Left lung (tissue), 4 donors: ENCODE measurements at regions not wholly inside any gene's neighbourhood (a gene's known extent, or its start where the extent isn't known, plus 50 kb on each side); places are given as distances from the start of the nearest gene placed in this dataset.

Source experiments
- ATAC-seq: fragments of 200-7000 bp; cut with Tn5 transposase; one replicate; pipeline ENCODE4 v1.9.1; 2020; ENCODE audit warnings: moderate library complexity
- DNase-seq, 4 donors: peaks; one replicate each; pipeline ENCODE4 v3.0.0-alpha.2; 2013 to 2020
- H3K27ac ChIP-seq, 2 donors: fragments of 200-600 bp; sonication (generic) in 1 of 2; one replicate each; pipeline versions ENCODE4 v1.5.0 to v1.8.0; 2020 to 2021
- H3K27me3 ChIP-seq, 2 donors: fragments of 200-600 bp; sonication (generic) in 1 of 2; one replicate each; pipeline versions ENCODE4 v1.5.0 to v1.8.0; 2020 to 2021
- H3K36me3 ChIP-seq, 2 donors: fragments of 200-600 bp; sonication (generic) in 1 of 2; one replicate each; pipeline versions ENCODE4 v1.5.0 to v1.8.0; 2020 to 2021
- H3K4me1 ChIP-seq, 2 donors: fragments of 200-600 bp; one replicate each; pipeline ENCODE4 v1.8.0; 2021
- H3K4me3 ChIP-seq, 2 donors: fragments of 200-600 bp; sonication (generic) in 1 of 2; one replicate each; pipeline versions ENCODE4 v1.5.0 to v1.8.0; 2020 to 2021; ENCODE audit warnings: mild to moderate bottlenecking in 1 of 2
- H3K9me3 ChIP-seq, 2 donors: fragments of 200-600 bp; sonication (generic) in 1 of 2; one replicate each; pipeline versions ENCODE4 v1.5.0 to v1.8.0; 2020 to 2021
- CTCF ChIP-seq, 2 donors: fragments of 200-600 bp; sonication (generic) in 1 of 2; IDR thresholded peaks; one replicate each; pipeline versions ENCODE4 v1.5.0 to v1.8.0; 2021; ENCODE audit warnings: antibody characterized with exemption in 2 of 2
- intact Hi-C, 2 donors: fragments of 100-400 bp; cut with DNase I; formaldehyde crosslinking; loops; one replicate each; pipeline versions ENCODE4 v1.11.2 to v1.14.2; 2022
- donor health status: DM: no; HTN: yes; CAD: no.
- donor health status: DM: no; HTN: no; CAD: no.

DNA sequence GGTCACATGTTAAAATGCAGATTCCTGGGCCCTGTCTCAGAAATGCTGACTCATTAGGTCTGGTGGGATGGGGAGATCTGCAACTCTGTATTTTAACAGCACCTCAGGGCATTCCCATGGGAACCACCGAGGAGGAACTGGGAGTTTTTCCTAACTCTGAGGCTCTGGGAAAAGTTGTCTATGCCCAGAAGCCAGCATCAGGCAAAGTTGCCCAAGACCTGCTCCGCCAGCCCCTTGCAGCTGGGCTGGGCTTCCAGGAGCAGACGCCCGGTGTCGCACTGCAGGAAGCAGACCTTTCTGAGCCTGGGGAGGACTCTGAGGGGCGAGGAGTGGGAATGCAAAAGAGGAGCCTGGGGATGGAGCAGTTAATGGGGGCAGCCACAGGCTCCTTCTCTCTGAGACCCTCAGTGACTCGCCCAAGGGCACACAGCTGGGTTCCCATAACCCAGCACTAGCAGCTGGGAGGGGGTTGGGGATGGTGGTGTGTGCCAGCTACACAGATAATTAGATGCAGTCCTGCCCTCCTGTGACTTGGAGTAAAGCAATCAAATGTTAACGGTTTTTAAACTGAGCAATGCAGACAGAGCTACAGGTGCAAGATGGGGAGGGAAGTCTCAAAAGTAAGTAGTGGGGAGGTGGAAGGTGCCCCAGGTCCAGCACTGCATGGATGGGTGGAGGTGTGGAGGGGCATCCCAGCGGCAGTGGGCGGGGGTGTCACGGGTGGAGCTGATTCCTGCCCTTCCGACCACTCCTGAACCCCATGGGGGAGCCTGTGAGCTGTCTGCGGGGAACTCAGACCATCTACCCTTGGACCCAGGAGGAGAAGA, 100.4 kb downstream of the LSM3 start:
- DNase-seq (no peak), ATAC-seq (no peak)
- intact Hi-C loops, result no loop called here
- Histone ChIP-seq H3K4me3 (no peak overlapping the region), H3K9me3 (no peaks in the 10 kb centered on the region), H3K36me3 (no peaks in the 10 kb centered on the region), H3K4me1 (no peaks in the 10 kb centered on the region), H3K27ac (no peak overlapping the region), H3K27me3 (peaks cover 0 to 23% of the 10 kb centered on the region in 2 donors)
- no peak for TF ChIP-seq CTCF (IDR thresholded peaks at IDR 0.05)

DNA sequence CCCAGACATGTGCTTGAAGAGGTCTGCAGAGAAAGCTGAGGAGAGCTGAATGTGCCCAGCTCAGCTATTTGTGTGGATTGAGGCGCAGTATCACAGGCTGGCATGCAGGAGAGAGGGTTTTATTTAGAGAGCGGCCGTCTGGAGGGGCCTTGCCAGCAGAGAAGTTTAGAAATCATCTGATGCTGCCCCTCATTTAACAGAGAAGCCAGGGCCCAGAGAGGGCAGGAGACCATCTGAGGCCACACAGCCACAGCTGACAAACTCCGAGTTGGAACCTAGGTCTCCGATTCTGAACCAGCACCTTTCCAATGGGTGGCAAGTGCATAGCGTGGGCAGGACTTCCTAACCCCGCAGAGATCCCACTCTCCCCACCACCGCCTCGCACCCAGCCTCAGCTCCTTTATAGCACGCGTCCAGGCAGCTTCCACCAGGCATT, 101.0 kb downstream of the LSM3 start:
- ATAC-seq (no peak), DNase-seq (no peak)
- Histone ChIP-seq H3K9me3 (no peaks in the 10 kb centered on the region), H3K27ac (no peak overlapping the region), H3K4me1 (no peaks in the 10 kb centered on the region), H3K27me3 (peaks cover 0 to 20% of the 10 kb centered on the region in 2 donors), H3K4me3 (no peak overlapping the region), H3K36me3 (no peaks in the 10 kb centered on the region)
- no peak for TF ChIP-seq CTCF (IDR thresholded peaks at IDR 0.05)
- intact Hi-C loops, result no loop called here

DNA sequence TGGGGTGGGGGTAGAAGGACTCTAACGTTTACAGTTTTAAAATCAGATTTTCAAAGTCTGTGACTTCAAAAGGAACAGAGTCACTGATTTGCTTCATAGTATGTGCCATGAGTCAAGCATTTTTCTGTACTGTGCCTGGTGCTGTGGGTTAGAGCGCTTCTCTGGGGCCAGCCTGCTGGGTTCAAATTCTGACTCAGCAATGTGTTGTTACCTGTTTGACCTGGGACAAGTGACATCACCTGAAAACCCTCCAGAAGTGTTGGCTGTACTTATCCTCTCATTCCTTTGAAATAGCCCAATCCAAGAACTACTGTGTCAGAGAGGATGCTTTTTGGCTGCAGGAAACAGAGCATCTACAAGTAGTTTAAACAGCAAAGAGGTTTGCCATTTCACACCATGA, 101.7 kb downstream of the LSM3 start:
- no peaks in the 10 kb centered on the region for H3K9me3 ChIP-seq
- no peaks in the 10 kb centered on the region for H3K36me3 ChIP-seq
- intact Hi-C loops, result no loop called here
- H3K27ac ChIP-seq, result no peak overlapping the region
- no peak for TF ChIP-seq CTCF (IDR thresholded peaks at IDR 0.05)
- H3K4me1 ChIP-seq, result peaks cover 0 to under 1% of the 10 kb centered on the region in 2 donors
- no peak overlapping the region for H3K4me3 ChIP-seq
- peaks cover 0 to 20% of the 10 kb centered on the region in 2 donors for H3K27me3 ChIP-seq
- DNase-seq, result no peak
- ATAC-seq, result peak; percentile 52

DNA sequence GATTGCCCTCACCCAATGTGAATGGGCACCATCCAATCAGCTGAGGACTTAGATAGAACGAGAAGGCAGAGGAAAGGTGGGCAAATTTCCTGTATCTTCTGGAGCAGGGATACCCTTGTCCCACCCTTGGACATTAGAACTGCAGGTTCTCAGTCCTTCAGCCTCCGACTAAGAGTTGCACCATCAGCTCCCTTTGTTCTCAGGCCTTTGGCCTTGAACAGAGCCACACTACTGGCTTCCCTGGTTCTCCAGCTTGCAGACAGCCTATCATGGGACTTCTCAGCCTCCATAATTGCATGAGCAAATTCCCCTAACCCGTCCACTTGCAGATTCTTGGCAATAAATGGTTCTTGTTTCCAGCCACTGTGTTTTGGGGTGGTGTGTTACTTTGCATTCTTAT, 102.4 kb downstream of the LSM3 start:
- Histone ChIP-seq H3K9me3 (no peaks in the 10 kb centered on the region), H3K4me3 (no peak overlapping the region), H3K27me3 (peaks cover 0 to 20% of the 10 kb centered on the region in 2 donors), H3K36me3 (no peaks in the 10 kb centered on the region), H3K27ac (no peak overlapping the region), H3K4me1 (peaks cover 0 to 3% of the 10 kb centered on the region in 2 donors)
- TF ChIP-seq CTCF (IDR thresholded peaks at IDR 0.05), result no peak
- no peak for ATAC-seq
- intact Hi-C loops, result no loop called here
- DNase-seq, result no peak

DNA sequence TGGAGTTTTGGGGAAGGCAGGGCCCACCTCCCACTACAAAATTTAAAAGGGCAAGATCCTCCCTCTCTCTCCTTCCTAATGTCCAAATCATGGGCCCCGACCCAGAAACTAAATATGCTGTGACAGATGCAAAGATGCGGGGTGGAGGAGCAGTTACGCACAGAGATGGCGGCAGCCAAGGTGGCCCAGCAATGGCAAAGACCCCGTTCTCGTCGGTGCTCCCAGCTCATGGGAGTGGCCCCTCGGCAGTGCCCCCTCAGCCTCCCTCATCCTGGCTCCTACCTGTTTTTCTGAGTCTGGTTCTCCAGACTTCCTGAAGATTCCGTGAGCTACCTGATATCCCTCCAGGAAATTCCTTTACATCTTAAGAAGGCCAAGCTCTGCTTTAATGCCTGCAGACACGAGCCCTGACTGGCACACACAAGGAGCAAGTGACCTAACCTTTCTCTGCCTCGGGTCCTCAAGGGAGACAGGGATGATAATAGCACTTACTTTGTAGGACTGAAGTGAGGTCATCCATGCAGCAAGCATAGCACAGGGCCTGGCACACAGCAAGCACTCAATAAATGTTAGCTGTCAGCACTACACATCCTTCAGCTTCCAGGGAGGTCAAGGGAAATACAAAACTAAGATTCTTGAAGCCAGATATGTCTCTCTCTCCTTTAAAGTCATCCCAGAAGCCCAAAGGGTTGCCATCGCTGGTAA, 103.5 kb downstream of the LSM3 start:
- Histone ChIP-seq H3K27ac (no peak overlapping the region), H3K4me3 (no peak overlapping the region), H3K4me1 (peaks cover 0 to 3% of the 10 kb centered on the region in 2 donors), H3K9me3 (no peaks in the 10 kb centered on the region), H3K27me3 (peaks cover 0 to 20% of the 10 kb centered on the region in 2 donors), H3K36me3 (no peaks in the 10 kb centered on the region)
- ATAC-seq (no peak), DNase-seq (no peak)
- intact Hi-C loops, result no loop called here
- TF ChIP-seq CTCF (IDR thresholded peaks at IDR 0.05), result no peak
